ENCODE measurements at regions not wholly inside any gene's neighbourhood (a gene's known extent, or its start where the extent isn't known, plus 50 kb on each side); places are given as distances from the start of the nearest gene placed in this dataset.

DNA sequence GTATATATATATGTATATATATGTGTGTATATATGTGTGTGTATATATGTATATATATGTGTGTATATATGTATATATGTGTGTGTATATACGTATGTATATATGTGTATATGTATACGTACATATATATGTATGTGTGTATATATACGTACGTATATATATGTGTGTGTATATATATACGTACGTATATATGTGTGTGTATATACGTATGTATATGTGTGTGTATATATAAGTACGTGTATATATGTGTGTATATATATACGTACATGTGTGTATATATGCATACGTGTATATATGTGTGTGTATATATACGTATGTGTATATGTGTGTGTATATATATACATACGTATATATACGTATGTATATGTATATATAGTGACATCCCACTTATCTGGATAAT is 154.4 kb downstream of the CDRT15L2 start:
- CTCF ChIA-PET, result no interaction called here
- Histone ChIP-seq H3K4me1 (ENCODE audit: control insufficient read depth, extremely low read depth, insufficient read depth, low read length) (no peaks in the 10 kb centered on the region), H3K9me1 (replicated peaks; ENCODE audit: control insufficient read depth, extremely low read depth, insufficient read depth, low read length) (no peaks in the 10 kb centered on the region), H4K20me1 (replicated peaks; ENCODE audit: control insufficient read depth, extremely low read depth, insufficient read depth, low read length) (no peaks in the 10 kb centered on the region), H3K4me2 (ENCODE audit: insufficient read depth, low read length) (no peak overlapping the region), H3K9ac (replicated peaks; ENCODE audit: extremely low read depth, insufficient read depth, low read length) (no peak overlapping the region), H3K79me2 (ENCODE audit: control insufficient read depth, insufficient read depth, low read length) (no peaks in the 10 kb centered on the region), H3K27ac (ENCODE audit: insufficient read depth, low read depth, low read length) (no peak overlapping the region), H3K36me3 (ENCODE audit: control insufficient read depth in 2 of 2, extremely low read depth in 1 of 2, insufficient read depth in 2 of 2, low read length in 2 of 2) (no peaks in the 10 kb centered on the region), H3K9me3 (replicated peaks; ENCODE audit: control insufficient read depth, insufficient read depth, low read length) (no peaks in the 10 kb centered on the region), H3K27me3 (ENCODE audit: control insufficient read depth in 2 of 2, insufficient read depth in 2 of 2, low read length in 2 of 2) (no peaks in the 10 kb centered on the region), H2AFZ (ENCODE audit: low read depth, low read length) (no peak overlapping the region), H3K4me3 (replicated peaks in 1 of 3; ENCODE audit: insufficient read depth in 1 of 3, low read depth in 1 of 3, low read length in 3 of 3) (no peak overlapping the region)
- intact Hi-C loops (cut with micrococcal nuclease) (no loop called here), dilution Hi-C loops (cut with MboI; ENCODE audit: extremely low pct_ligation_motif_present, low sequenced_read_pairs) (no loop called here)
- TF ChIP-seq EZH2 (IDR thresholded peaks at IDR 0.05; ENCODE audit: borderline replicate concordance, low read depth, low read length, severe bottlenecking), result no peak
- TF ChIP-seq, protein P1, sequence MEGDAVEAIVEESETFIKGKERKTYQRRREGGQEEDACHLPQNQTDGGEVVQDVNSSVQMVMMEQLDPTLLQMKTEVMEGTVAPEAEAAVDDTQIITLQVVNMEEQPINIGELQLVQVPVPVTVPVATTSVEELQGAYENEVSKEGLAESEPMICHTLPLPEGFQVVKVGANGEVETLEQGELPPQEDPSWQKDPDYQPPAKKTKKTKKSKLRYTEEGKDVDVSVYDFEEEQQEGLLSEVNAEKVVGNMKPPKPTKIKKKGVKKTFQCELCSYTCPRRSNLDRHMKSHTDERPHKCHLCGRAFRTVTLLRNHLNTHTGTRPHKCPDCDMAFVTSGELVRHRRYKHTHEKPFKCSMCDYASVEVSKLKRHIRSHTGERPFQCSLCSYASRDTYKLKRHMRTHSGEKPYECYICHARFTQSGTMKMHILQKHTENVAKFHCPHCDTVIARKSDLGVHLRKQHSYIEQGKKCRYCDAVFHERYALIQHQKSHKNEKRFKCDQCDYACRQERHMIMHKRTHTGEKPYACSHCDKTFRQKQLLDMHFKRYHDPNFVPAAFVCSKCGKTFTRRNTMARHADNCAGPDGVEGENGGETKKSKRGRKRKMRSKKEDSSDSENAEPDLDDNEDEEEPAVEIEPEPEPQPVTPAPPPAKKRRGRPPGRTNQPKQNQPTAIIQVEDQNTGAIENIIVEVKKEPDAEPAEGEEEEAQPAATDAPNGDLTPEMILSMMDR (IDR thresholded peaks at IDR 0.05; ENCODE audit: extremely low read depth in 1 of 2, insufficient read depth in 1 of 2, low read depth in 1 of 2, low read length in 2 of 2), result no peak
- no peak for TF ChIP-seq JUN (IDR thresholded peaks at IDR 0.05; ENCODE audit: borderline replicate concordance, insufficient read depth, insufficient read length, low read depth)
- no peak for TF ChIP-seq MYC (IDR thresholded peaks at IDR 0.05; ENCODE audit: low read depth, low read length)
- TF ChIP-seq, protein P2, sequence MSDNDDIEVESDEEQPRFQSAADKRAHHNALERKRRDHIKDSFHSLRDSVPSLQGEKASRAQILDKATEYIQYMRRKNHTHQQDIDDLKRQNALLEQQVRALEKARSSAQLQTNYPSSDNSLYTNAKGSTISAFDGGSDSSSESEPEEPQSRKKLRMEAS (IDR thresholded peaks at IDR 0.05; ENCODE audit: insufficient read depth, insufficient read length), result no peak
- no peak for TF ChIP-seq POLR2A (IDR thresholded peaks at IDR 0.05; ENCODE audit: low read depth, low read length)
- no peak for TF ChIP-seq GATA2 (IDR thresholded peaks at IDR 0.05; ENCODE audit: insufficient read depth, insufficient read length, low read depth, low read length)
- TF ChIP-seq POLR2AphosphoS5 (IDR thresholded peaks at IDR 0.05; ENCODE audit: insufficient read depth, low read depth, low read length), result no peak
- TF ChIP-seq FOS (IDR thresholded peaks at IDR 0.05; ENCODE audit: borderline replicate concordance, insufficient read depth, low read length), result no peak
- POLR2A ChIA-PET, result no interaction called here
- DNase-seq (ENCODE audit: low read depth, low spot score) (no peak), FAIRE-seq (no peak)
- BruUV-seq (replicated peaks), result no TSS peak

Data from endothelial cell of umbilical vein (primary cell).